T-helper 17 cell (primary cell): ENCODE measurements at regions not wholly inside any gene's neighbourhood (a gene's known extent, or its start where the extent isn't known, plus 50 kb on each side); places are given as distances from the start of the nearest gene placed in this dataset.

Source experiments
- ATAC-seq: fragments of 150-1000 bp; cut with Tn5 transposase; 2 replicates; pipeline ENCODE4 v1.10.0; 2021; ENCODE audit warnings: mild to moderate bottlenecking, moderate library complexity
- DNase-seq, 3 donors: peaks; one replicate each; pipeline versions ENCODE4 v3.0.0 to v3.0.0-alpha.2; 2020 to 2021
- H3K9me3 ChIP-seq: one replicate; pipeline ENCODE4 v1.7.0; 2013; ENCODE audit warnings: low read length, mild to moderate bottlenecking; ENCODE audit not compliant: control insufficient read depth, poor library complexity, severe bottlenecking
- H3K27ac Mint-ChIP-seq: one replicate; pipeline ENCODE4 v1.8.0; 2022; ENCODE audit warnings: mild to moderate bottlenecking, moderate library complexity, mixed read lengths
- H3K27me3 Mint-ChIP-seq: one replicate; pipeline ENCODE4 v1.8.0; 2022; ENCODE audit warnings: mixed read lengths
- H3K36me3 Mint-ChIP-seq: one replicate; pipeline ENCODE4 v1.8.0; 2022; ENCODE audit warnings: low read depth, mixed read lengths
- H3K4me1 Mint-ChIP-seq: one replicate; pipeline ENCODE4 v1.8.0; 2022; ENCODE audit warnings: mild to moderate bottlenecking, mixed read lengths
- H3K4me3 Mint-ChIP-seq: one replicate; pipeline ENCODE4 v1.8.0; 2022; ENCODE audit warnings: mild to moderate bottlenecking, moderate library complexity, mixed read lengths

DNA sequence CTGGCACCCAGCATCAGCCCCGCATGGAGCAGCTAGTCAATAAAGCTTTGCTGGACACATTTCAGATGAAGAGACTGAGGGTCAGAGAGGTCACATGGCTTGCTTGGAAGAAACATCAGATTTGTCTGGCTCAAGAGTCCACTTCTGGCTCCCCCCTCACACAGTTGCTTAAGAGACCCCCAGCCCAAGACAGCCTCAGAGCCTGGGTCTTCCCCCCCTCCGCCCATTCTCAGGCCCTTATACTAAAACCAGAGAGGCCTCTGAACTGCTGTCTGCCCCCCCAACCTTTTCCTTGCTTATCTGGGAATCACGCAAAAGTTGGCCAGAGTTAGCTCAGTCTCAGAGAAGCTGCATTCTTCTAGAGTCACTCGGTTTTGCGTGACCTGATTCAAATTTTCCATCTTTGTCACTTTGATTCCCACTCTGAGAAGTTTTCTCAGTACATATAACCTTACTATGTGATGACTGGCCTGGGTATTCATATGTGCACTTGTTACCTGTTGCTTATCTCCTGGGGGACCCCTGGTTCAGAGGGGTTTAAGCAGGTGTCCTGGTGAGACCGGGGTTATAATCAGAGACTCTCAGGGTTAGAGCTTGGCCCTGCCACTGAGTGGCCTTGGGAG, 145.4 kb upstream of the IER5L start:
- Mint-ChIP-seq H3K4me1 (peaks cover 9% of the 10 kb centered on the region), H3K4me3 (no peak overlapping the region), H3K27ac (no peak overlapping the region), H3K36me3 (no peaks in the 10 kb centered on the region), H3K27me3 (no peaks in the 10 kb centered on the region)
- DNase-seq (no peak), ATAC-seq (no peak)
- H3K9me3 ChIP-seq = no peaks in the 10 kb centered on the region

DNA sequence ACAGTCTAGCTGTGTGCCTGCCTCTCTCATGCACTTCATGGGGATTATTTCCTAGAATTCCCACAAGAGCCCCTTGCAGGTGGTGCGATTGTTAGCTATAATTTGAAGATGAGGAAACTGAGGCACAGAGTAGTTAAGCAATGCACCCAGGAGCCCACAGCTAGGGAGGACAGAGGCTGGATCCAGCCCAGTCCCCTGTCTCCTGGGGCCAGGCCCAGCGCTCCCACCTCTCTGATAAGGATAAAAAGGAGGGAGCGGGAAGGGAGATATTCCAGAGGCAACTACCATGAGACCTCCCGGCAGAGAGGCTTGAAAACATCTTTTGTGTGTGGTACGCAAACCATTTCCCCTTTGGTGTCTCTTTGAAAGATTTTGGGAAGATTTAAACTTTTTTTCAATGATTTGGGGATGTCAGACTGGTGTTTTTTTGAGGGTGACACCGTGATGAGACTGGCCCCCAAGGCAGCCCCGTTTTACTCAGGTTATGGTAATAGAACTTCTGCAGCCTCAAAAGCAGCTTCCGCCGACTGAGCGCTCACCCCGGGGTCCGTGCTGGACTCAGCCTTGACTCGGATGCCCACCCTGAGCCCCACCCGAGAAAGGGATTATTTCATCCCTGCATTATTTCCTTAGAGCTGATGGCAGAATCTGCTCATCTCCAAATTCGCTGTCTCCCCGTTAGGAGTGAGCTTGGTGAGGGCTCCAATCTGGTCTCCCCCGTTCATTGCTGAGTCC, 144.7 kb upstream of the IER5L start:
- no peak overlapping the region for H3K4me3 Mint-ChIP-seq
- H3K27ac Mint-ChIP-seq = no peak overlapping the region
- H3K27me3 Mint-ChIP-seq = no peaks in the 10 kb centered on the region
- no peak for DNase-seq
- H3K36me3 Mint-ChIP-seq = no peaks in the 10 kb centered on the region
- no peak for ATAC-seq
- no peaks in the 10 kb centered on the region for H3K9me3 ChIP-seq
- peaks cover 5% of the 10 kb centered on the region for H3K4me1 Mint-ChIP-seq

DNA sequence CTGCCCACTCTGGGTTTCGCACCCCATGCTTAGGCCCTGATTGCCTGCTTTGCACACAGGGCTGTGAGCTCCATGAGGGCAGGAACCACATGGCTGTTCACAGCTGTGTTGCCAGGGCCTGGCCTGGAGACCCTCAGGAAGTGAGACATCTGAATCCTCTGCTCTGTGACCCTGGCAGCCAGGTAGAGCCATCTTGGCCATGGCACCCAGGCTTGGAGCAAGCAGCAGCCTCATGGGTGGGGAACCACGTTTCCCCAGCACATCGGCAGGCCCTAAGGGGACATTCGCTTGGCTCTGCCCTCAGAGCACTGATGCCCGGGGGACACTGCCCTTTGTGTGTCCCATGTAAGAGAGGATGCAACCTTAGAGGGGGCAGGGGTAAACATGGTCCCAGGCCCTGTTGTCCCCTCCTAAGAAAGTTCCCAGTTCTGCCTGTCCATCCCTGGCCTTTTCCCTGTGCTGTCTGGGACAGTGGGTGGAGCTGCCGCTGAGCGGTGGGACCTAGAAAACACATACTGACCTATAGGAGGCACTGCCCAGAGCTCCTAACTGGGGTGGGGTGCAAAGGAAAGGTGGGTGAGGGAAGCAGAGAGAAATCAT, 144.1 kb upstream of the IER5L start:
- Mint-ChIP-seq H3K4me3 (peak overlapping the region; percentile 21), H3K27ac (no peak overlapping the region), H3K27me3 (no peaks in the 10 kb centered on the region), H3K4me1 (peaks cover 7% of the 10 kb centered on the region), H3K36me3 (no peaks in the 10 kb centered on the region)
- ATAC-seq (no peak), DNase-seq (no peak)
- no peaks in the 10 kb centered on the region for H3K9me3 ChIP-seq

DNA sequence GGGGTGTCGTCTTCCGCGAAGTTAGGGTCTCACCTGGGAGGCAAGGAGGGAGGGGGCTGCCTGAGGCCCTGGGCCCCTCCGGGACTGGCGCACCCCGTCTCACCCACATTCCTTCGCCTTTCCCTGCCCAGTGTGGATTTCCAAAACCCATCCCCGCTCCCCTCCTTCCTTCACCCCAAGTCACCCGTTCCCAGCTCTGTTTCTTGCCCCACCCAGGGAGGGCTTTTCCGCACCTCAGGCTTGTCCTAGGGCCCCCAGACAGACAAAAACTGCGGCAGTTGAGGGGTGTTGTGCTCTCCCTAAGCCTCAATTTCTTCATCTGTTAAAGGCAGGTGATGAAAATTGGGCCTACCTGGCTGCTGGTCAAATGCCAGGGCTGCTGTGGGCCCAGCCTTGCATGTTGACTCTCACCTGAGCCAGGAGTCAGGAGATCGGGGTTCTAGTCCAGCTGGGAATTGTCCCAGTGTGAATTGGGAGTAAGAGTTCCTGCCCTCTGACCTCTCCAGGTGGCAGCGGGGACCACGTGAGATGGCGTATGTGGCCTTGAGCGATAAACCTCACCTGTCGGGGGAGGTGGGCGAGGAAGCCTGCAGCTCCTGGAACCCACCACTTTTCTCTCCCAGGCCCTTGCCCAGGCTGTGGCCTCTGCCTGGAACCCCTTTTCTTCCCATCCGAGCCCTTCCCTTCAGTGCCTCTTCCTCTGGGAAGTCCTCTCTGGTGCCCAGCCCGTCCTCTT, 143.4 kb upstream of the IER5L start:
- Mint-ChIP-seq H3K4me3 (peak overlapping the region; percentile 39), H3K4me1 (peaks cover 8% of the 10 kb centered on the region), H3K27me3 (no peaks in the 10 kb centered on the region), H3K36me3 (no peaks in the 10 kb centered on the region), H3K27ac (peak overlapping the region; percentile 27)
- no peaks in the 10 kb centered on the region for H3K9me3 ChIP-seq
- ATAC-seq (no peak), DNase-seq (no peak)

DNA sequence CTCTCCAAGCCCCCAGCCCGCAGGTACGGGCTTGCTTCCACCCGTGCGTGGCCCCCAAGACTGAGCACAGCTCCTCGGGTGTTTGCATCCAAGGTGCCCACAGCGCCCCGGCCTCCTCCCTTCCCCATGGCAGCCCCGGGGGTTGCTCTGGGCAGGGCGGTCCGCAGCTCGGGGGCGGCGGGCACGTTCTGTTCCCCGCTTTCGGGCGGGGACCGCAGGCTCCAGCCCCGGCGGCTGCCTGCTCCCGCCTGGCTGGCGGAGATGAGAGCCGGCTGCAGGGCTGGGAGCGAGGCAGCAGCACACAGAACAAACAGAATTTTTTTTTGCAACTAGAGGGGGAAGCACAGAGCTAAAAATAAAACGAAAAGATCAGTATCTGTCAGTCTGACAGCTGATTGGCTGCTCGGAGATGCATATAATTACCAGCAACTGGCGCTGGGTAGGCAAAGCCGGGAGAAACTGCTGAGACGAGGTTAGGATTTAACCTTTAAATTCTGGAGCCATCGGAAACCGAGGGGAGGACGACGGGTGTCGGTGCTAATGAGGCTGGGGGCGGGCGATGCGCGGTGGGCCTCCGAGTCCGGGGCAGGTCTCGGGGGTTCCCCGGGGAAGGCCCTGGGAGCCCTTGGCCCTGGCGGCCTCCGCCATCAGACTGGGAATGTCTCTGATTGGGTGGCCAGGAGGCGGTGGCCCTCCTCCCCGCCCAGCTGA, 142.7 kb upstream of the IER5L start:
- H3K4me3 Mint-ChIP-seq = peak overlapping the region; percentile 74
- H3K9me3 ChIP-seq = no peaks in the 10 kb centered on the region
- DNase-seq = peak in 2 of 3 donors; percentile 24 to 26
- peak overlapping the region; percentile 27 for H3K27ac Mint-ChIP-seq
- H3K4me1 Mint-ChIP-seq = peaks cover 8% of the 10 kb centered on the region
- H3K36me3 Mint-ChIP-seq = no peaks in the 10 kb centered on the region
- ATAC-seq = peak; percentile 96
- H3K27me3 Mint-ChIP-seq = no peaks in the 10 kb centered on the region

DNA sequence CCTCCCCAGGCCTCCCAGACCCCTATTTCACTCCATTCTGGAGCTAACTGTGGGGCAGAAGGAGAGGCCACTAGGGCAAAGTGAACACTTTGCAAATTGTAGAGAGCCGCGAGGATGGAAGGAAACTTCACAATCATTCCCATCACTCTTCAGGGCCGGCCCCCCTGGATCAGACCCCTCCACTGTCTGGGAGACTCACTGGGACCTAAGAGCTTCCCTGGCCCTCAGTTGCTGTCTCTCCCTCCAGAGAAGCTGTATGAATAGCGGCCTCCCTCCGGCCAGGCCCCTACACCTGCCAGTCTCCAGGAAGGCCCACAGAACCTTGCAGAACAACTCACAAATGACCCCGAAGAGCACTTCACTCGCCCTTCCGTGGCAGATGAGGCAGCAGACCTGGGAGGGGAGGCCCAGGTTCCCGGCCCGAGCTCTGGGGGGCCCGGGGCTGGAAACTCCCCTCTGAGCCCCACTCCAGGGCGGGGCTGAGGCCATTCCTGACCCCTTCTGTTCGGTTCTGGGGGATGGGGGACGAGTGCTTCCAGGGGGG, 141.9 kb upstream of the IER5L start:
- H3K27ac Mint-ChIP-seq = no peak overlapping the region
- no peak for ATAC-seq
- peak overlapping the region; percentile 74 for H3K4me3 Mint-ChIP-seq

DNA sequence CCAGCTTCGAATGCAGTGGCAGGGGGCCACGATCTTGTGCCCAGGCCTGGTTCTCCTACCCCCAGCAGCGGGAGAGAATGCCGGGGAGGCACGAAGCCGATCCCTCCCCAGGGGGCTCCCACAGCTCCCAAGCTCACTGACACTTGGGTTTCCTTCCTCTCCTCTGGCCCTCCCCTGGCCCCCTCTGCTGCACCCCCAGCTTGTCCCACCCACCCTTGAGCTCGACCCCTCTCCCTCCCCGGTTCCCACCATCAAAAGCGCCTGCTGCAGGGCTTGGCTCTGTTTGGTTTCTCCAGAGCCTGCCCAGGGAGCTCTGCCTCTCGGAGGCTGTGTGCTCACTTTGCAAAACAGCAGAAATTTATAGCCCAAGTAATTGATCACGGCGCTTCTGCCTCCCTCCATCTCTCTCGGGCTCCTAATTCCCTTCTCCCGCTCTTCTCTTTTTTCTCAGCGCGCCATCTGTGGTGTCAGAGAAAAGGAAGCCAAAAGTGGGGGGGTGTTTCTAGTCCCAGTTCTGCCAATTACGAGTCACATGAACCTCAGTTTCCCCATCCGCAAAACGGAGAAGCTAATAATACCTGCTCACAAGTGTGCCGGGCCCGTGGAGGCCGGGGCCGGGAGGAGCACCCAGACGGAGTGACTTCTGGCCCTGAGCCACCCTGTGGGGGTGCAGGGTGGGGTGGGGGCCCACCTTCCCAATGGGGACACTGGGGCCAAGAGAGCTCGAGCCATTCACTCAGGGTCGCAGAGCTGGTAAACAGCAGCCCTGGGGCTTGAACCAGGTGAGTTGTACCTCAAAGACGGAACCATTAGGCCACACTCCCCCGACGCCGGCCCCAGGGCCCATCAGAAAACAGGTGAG, 141.2 kb upstream of the IER5L start:
- ATAC-seq (no peak), DNase-seq (no peak)
- Mint-ChIP-seq H3K27me3 (no peaks in the 10 kb centered on the region), H3K4me3 (no peak overlapping the region), H3K36me3 (no peaks in the 10 kb centered on the region), H3K4me1 (peaks cover 8% of the 10 kb centered on the region), H3K27ac (no peak overlapping the region)
- H3K9me3 ChIP-seq = no peaks in the 10 kb centered on the region

More for the DNA sequence above, 141.9 kb upstream of the IER5L start:
- no peaks in the 10 kb centered on the region for H3K9me3 ChIP-seq
- Mint-ChIP-seq H3K4me1 (peaks cover 8% of the 10 kb centered on the region), H3K27me3 (no peaks in the 10 kb centered on the region), H3K36me3 (no peaks in the 10 kb centered on the region)
- no peak for DNase-seq

DNA sequence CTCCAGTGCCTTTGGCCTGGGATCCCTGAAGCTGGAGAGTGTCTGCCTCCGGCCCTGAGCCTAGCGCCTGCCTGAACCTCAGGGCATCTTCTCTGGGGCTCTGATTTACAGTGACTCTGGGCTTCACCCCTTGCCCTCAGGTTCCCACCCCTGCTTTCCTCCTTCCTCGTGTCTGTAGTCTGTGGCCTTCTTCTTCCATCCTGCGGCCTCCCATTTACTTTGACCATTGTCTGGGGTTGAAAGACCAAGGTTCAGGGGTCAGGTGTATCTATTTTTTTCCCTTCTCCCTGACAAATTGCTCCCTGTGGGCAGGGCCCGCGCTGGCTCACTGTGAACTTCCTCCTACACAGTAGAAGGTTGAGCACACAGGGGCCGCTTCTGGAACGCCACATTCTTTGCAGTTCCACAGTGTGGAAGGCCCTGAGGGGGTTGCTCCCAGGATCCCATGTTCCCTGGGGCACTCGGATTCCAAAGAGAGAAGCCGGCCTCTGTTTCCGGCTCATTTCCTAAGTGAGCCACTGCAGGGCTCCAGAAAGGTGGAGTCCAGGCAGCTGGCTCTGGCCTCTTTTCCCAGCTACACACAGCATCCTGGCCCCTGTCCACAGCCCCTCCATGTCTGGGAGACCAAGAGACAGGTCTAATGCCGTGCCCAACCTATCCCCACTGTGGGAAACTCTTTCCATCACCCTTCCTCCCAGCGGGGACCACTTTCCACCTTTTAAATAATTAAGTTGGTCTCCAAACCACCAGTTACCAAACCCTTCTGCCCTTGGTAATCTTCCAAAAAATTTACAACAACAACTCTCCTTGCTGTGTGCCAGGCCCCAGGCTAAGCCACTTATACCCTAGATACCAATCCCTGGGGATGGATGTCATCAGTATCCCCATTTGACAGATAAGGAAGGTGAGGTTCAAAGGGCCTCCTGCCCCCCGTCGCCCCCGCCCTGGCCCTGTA, 140.3 kb upstream of the IER5L start:
- no peak for DNase-seq
- no peak overlapping the region for H3K4me3 Mint-ChIP-seq

DNA sequence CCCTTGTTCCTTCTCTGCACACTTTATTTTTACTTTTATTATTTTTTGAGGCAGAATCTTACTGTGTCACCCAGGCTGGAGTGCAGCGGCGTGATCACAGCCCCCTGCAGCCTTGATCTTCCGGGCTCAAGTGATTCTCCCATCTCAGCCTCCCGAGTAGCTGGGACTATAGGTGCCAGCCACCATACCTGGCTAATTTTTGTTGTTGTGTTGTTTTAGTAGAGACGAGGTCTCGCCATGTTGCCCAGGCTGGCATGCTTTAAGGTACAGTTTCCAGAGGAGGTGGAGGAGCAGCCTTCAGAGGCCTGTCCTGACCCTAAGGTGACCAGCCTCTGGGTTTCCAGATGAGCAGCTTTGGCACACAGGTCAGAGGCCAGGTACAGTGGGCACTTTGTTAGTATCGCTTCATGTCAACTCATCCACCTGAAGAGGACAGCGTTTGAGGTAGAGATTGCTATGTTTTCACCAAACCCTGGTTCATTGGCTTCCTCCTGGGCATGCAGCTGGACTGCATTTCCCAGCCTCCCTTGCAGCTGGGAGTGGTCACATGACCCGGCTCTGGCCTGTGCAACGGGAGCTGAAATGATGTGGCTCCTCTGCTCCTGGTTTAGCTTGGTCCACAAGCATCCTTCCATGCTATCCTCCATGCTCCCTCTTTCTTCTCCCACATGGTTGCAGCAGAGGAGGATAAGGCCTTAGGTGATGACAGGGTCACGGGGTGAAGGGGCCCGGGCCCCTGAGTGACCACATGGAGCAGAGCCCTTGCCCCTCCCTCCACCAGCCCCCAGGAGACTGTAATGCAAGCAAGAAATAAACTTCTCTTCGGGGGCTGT, 139.3 kb upstream of the IER5L start:
- Mint-ChIP-seq H3K27ac (no peak overlapping the region), H3K4me1 (peaks cover 9% of the 10 kb centered on the region), H3K4me3 (no peak overlapping the region), H3K27me3 (peaks cover 2% of the 10 kb centered on the region), H3K36me3 (no peaks in the 10 kb centered on the region)
- H3K9me3 ChIP-seq = no peaks in the 10 kb centered on the region
- DNase-seq (no peak), ATAC-seq (no peak)

More for the DNA sequence above, 140.3 kb upstream of the IER5L start:
- Mint-ChIP-seq H3K4me1 (peaks cover 8% of the 10 kb centered on the region), H3K27ac (no peak overlapping the region), H3K36me3 (no peaks in the 10 kb centered on the region), H3K27me3 (no peaks in the 10 kb centered on the region)
- no peak for ATAC-seq
- no peaks in the 10 kb centered on the region for H3K9me3 ChIP-seq

DNA sequence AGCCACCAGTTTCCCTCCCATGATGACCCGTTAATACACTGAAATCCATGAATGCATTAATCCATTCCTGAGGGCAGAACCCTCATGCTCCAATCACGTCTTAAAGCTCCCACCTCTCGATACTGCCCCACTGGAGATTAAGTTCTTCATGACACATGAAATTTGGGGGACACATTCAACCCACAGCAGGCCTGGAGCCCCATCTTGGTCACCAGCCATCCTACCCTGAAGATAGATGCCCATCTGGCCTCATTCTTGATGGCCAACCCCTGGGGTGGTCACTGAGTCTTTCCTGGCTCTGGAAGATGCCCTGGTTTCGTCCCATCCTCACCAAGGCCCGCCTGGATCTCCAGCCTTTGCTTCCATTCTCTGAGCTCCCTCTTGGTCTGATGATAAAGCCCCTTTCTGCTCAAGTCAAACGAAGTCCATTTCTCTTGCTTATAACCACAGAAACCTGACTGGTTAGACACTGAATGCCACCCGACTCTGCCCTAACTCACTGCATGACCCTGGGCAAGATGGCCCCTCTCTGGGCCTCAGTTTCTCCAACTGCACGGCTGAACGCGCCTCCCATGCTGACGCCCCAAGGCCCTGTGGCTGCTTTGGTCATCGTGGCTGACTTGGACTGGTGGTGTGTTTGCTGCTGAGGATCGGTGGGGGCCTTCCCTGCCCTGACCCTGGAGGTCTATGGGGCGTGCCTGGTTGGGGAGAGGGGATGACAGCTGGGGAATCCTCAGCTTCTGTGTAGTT, 138.4 kb upstream of the IER5L start:
- H3K4me3 Mint-ChIP-seq = no peak overlapping the region
- H3K27ac Mint-ChIP-seq = no peak overlapping the region
- H3K9me3 ChIP-seq = no peaks in the 10 kb centered on the region
- H3K36me3 Mint-ChIP-seq = no peaks in the 10 kb centered on the region
- ATAC-seq (no peak), DNase-seq (no peak)
- peaks cover 4% of the 10 kb centered on the region for H3K27me3 Mint-ChIP-seq
- H3K4me1 Mint-ChIP-seq = peaks cover 9% of the 10 kb centered on the region
